HG03354 (cell line): ENCODE measurements at regions not wholly inside any gene's neighbourhood (a gene's known extent, or its start where the extent isn't known, plus 50 kb on each side); places are given as distances from the start of the nearest gene placed in this dataset.

Source experiments
- ATAC-seq: cut with Tn5 transposase; IDR thresholded peaks from one replicate; pipeline ENCODE4 v1.9.1; 2021; ENCODE audit warnings: mild to moderate bottlenecking; ENCODE audit not compliant: unreplicated experiment, poor library complexity, severe bottlenecking

GRCh38 chr2:195606179-195606578 lies 50.8 kb upstream of the SLC39A10 start:
- no peak for ATAC-seq

GRCh38 chr2:195604706-195605105 lies 52.3 kb upstream of the SLC39A10 start:
- ATAC-seq: no peak

- ATAC-seq: no peak
Measured at GRCh38 chr2:195603998-195604397, 53.0 kb upstream of the SLC39A10 start.

GRCh38 chr2:195603408-195603807 lies 53.6 kb upstream of the SLC39A10 start:
- no peak for ATAC-seq

GRCh38 chr2:195602687-195603086 lies 54.3 kb upstream of the SLC39A10 start:
- no peak for ATAC-seq

- ATAC-seq: no peak
Measured at GRCh38 chr2:195601361-195601760, 55.7 kb upstream of the SLC39A10 start.

GRCh38 chr2:195600778-195601177 lies 56.2 kb upstream of the SLC39A10 start:
- no peak for ATAC-seq

- ATAC-seq: no peak
Measured at GRCh38 chr2:195596840-195597239, 60.2 kb upstream of the SLC39A10 start.

GRCh38 chr2:195595825-195596224 lies 61.2 kb upstream of the SLC39A10 start:
- peak; percentile 49 for ATAC-seq

- ATAC-seq: no peak
Measured at GRCh38 chr2:195594919-195595694, 61.9 kb upstream of the SLC39A10 start.

GRCh38 chr2:195594248-195594647 lies 62.8 kb upstream of the SLC39A10 start:
- peak; percentile 62 for ATAC-seq

GRCh38 chr2:195592105-195592504 lies 64.9 kb upstream of the SLC39A10 start:
- ATAC-seq: no peak

GRCh38 chr2:195590861-195591205 lies 66.2 kb upstream of the SLC39A10 start:
- no peak for ATAC-seq

GRCh38 chr2:195590199-195590860 lies 66.7 kb upstream of the SLC39A10 start:
- ATAC-seq: no peak

- ATAC-seq: no peak
Measured at GRCh38 chr2:195587966-195588365, 69.1 kb upstream of the SLC39A10 start.

GRCh38 chr2:195586062-195586714 lies 70.8 kb upstream of the SLC39A10 start:
- no peak for ATAC-seq

GRCh38 chr2:195582188-195582587 lies 74.8 kb upstream of the SLC39A10 start:
- no peak for ATAC-seq

- ATAC-seq: peak; percentile 63
Measured at GRCh38 chr2:195579776-195580555, 77.1 kb upstream of the SLC39A10 start.

- peak; percentile 90 for ATAC-seq
Measured at GRCh38 chr2:195575879-195576401, 81.1 kb upstream of the SLC39A10 start.

GRCh38 chr2:195575016-195575415 lies 82.0 kb upstream of the SLC39A10 start:
- no peak for ATAC-seq
